CD4-positive, CD25-positive, alpha-beta regulatory T cell (primary cell): ENCODE measurements at regions not wholly inside any gene's neighbourhood (a gene's known extent, or its start where the extent isn't known, plus 50 kb on each side); places are given as distances from the start of the nearest gene placed in this dataset.
"Not testable (repeated sequence)": the region's sequence is repeated elsewhere in the genome, so short reads cannot be mapped to it uniquely, and the experiment has no call there.

Source experiments
- ATAC-seq, 2 donors: fragments of 150-1000 bp; cut with Tn5 transposase; one replicate each; pipeline ENCODE4 v1.10.0; 2021; ENCODE audit warnings: low read depth in 2 of 2, moderate number of reproducible peaks in 2 of 2, moderate library complexity in 1 of 2
- DNase-seq, 3 donors: peaks; one replicate each; pipeline versions ENCODE4 v3.0.0 to v3.0.0-alpha.2; 2012 to 2022; ENCODE audit warnings: mixed read lengths in 1 of 3
- H3K27ac ChIP-seq: one replicate; pipeline ENCODE4 v1.7.0; 2013; ENCODE audit warnings: mild to moderate bottlenecking, low read length; ENCODE audit not compliant: insufficient read depth, poor library complexity, severe bottlenecking
- H3K27me3 ChIP-seq: one replicate; pipeline ENCODE4 v1.7.0; 2013; ENCODE audit warnings: low read length; ENCODE audit not compliant: control insufficient read depth, insufficient read depth
- H3K36me3 ChIP-seq: one replicate; pipeline ENCODE4 v1.7.0; 2013; ENCODE audit warnings: mild to moderate bottlenecking, low read length, moderate library complexity; ENCODE audit not compliant: control insufficient read depth, insufficient read depth
- H3K4me1 ChIP-seq: 2 replicates; pipeline ENCODE4 v1.7.0; 2013; ENCODE audit warnings: mild to moderate bottlenecking, low read length; ENCODE audit not compliant: insufficient read depth, control insufficient read depth, poor library complexity, severe bottlenecking
- H3K4me3 ChIP-seq: one replicate; pipeline ENCODE4 v1.7.0; 2013; ENCODE audit warnings: low read depth, mild to moderate bottlenecking, low read length, moderate library complexity
- H3K9me3 ChIP-seq, 2 experiments: 1 replicate in 1 of 2; 2 replicates in 1 of 2; pipeline ENCODE4 v1.7.0; 2013; ENCODE audit warnings: low read length in 2 of 2, mild to moderate bottlenecking in 1 of 2, moderate library complexity in 1 of 2; ENCODE audit not compliant: control insufficient read depth in 2 of 2
- H3K27ac Mint-ChIP-seq, 3 donors: one replicate each; pipeline ENCODE4 v1.8.0; 2020 to 2022; ENCODE audit warnings: mild to moderate bottlenecking in 3 of 3, mixed read lengths in 3 of 3, moderate library complexity in 2 of 3
- H3K27me3 Mint-ChIP-seq: one replicate; pipeline ENCODE4 v1.8.0; 2022; ENCODE audit warnings: mild to moderate bottlenecking, mixed read lengths
- H3K36me3 Mint-ChIP-seq: one replicate; pipeline ENCODE4 v1.8.0; 2020; ENCODE audit warnings: mixed read lengths
- H3K4me1 Mint-ChIP-seq, 4 donors: one replicate each; pipeline ENCODE4 v1.8.0; 2020 to 2022; ENCODE audit warnings: mixed read lengths in 4 of 4, mild to moderate bottlenecking in 1 of 4
- H3K4me3 Mint-ChIP-seq, 4 donors: one replicate each; pipeline ENCODE4 v1.8.0; 2020 to 2022; ENCODE audit warnings: mild to moderate bottlenecking in 4 of 4, mixed read lengths in 4 of 4, moderate library complexity in 3 of 4
- H3K9me3 Mint-ChIP-seq, 7 donors: one replicate each; pipeline ENCODE4 v1.8.0; 2020 to 2022; ENCODE audit warnings: mixed read lengths in 7 of 7, mild to moderate bottlenecking in 3 of 7, moderate library complexity in 2 of 7

GRCh38 chr20:30821615-30822014 lies 435.8 kb upstream of the DEFB115 start:
- H3K9me3 Mint-ChIP-seq, H3K4me3 Mint-ChIP-seq, H3K27me3 Mint-ChIP-seq, H3K36me3 Mint-ChIP-seq, H3K4me1 ChIP-seq, H3K4me1 Mint-ChIP-seq, H3K27me3 ChIP-seq, H3K36me3 ChIP-seq, H3K9me3 ChIP-seq, H3K27ac ChIP-seq, DNase-seq, H3K27ac Mint-ChIP-seq, ATAC-seq, H3K4me3 ChIP-seq: not testable (repeated sequence)

- not testable (repeated sequence) for H3K36me3 ChIP-seq, DNase-seq, H3K4me3 Mint-ChIP-seq, H3K4me1 ChIP-seq, ATAC-seq, H3K9me3 ChIP-seq, H3K36me3 Mint-ChIP-seq, H3K4me1 Mint-ChIP-seq, H3K4me3 ChIP-seq, H3K27ac Mint-ChIP-seq, H3K27me3 Mint-ChIP-seq, H3K27me3 ChIP-seq, H3K27ac ChIP-seq
- peaks cover 3 to 19% (median 12%) of the 10 kb centered on the region in 7 donors for H3K9me3 Mint-ChIP-seq
Measured at GRCh38 chr20:30824666-30825065, 432.8 kb upstream of the DEFB115 start.

- ATAC-seq, H3K36me3 Mint-ChIP-seq, H3K27ac Mint-ChIP-seq, H3K27ac ChIP-seq, H3K4me3 Mint-ChIP-seq, H3K27me3 ChIP-seq, DNase-seq, H3K4me1 Mint-ChIP-seq, H3K4me3 ChIP-seq, H3K36me3 ChIP-seq, H3K27me3 Mint-ChIP-seq, H3K4me1 ChIP-seq, H3K9me3 ChIP-seq: not testable (repeated sequence)
- peaks cover 1 to 21% (median 8%) of the 10 kb centered on the region in 7 donors for H3K9me3 Mint-ChIP-seq
Measured at GRCh38 chr20:30845923-30846322, 411.5 kb upstream of the DEFB115 start.

GRCh38 chr20:30868271-30868670 lies 389.2 kb upstream of the DEFB115 start:
- H3K4me3 ChIP-seq, H3K27me3 Mint-ChIP-seq, H3K27ac Mint-ChIP-seq, H3K4me1 Mint-ChIP-seq, H3K4me3 Mint-ChIP-seq, H3K27ac ChIP-seq, H3K36me3 Mint-ChIP-seq, H3K36me3 ChIP-seq, H3K9me3 ChIP-seq, H3K27me3 ChIP-seq, H3K4me1 ChIP-seq, DNase-seq, ATAC-seq: not testable (repeated sequence)
- peaks cover 2 to 41% (median 17%) of the 10 kb centered on the region in 7 donors for H3K9me3 Mint-ChIP-seq

GRCh38 chr20:30871127-30871526 lies 386.3 kb upstream of the DEFB115 start:
- H3K27ac Mint-ChIP-seq, ATAC-seq, H3K4me1 ChIP-seq, H3K36me3 ChIP-seq, H3K9me3 ChIP-seq, H3K27me3 ChIP-seq, H3K36me3 Mint-ChIP-seq, H3K4me1 Mint-ChIP-seq, DNase-seq, H3K27ac ChIP-seq, H3K4me3 ChIP-seq, H3K27me3 Mint-ChIP-seq, H3K4me3 Mint-ChIP-seq: not testable (repeated sequence)
- H3K9me3 Mint-ChIP-seq, result peaks cover 2 to 44% (median 18%) of the 10 kb centered on the region in 7 donors

GRCh38 chr20:30872252-30872651 lies 385.2 kb upstream of the DEFB115 start:
- ATAC-seq, H3K36me3 Mint-ChIP-seq, H3K27ac ChIP-seq, H3K27me3 Mint-ChIP-seq, H3K4me1 Mint-ChIP-seq, H3K27ac Mint-ChIP-seq, H3K9me3 ChIP-seq, H3K27me3 ChIP-seq, H3K4me3 Mint-ChIP-seq, H3K4me3 ChIP-seq, H3K4me1 ChIP-seq, H3K36me3 ChIP-seq, DNase-seq: not testable (repeated sequence)
- peaks cover 0 to 46% (median 16%) of the 10 kb centered on the region in 7 donors for H3K9me3 Mint-ChIP-seq

- not testable (repeated sequence) for ATAC-seq, H3K36me3 ChIP-seq, H3K9me3 ChIP-seq, H3K27ac Mint-ChIP-seq, H3K4me3 Mint-ChIP-seq, H3K27ac ChIP-seq, H3K36me3 Mint-ChIP-seq, H3K4me3 ChIP-seq, H3K27me3 ChIP-seq, H3K4me1 Mint-ChIP-seq, H3K4me1 ChIP-seq, DNase-seq, H3K27me3 Mint-ChIP-seq
- H3K9me3 Mint-ChIP-seq, result peaks cover 0 to 33% (median 14%) of the 10 kb centered on the region in 7 donors
Measured at GRCh38 chr20:30875868-30876267, 381.6 kb upstream of the DEFB115 start.

GRCh38 chr20:30891400-30891799 lies 366.1 kb upstream of the DEFB115 start:
- H3K36me3 Mint-ChIP-seq, H3K27me3 ChIP-seq, DNase-seq, H3K27ac ChIP-seq, ATAC-seq, H3K9me3 ChIP-seq, H3K4me3 Mint-ChIP-seq, H3K27me3 Mint-ChIP-seq, H3K4me3 ChIP-seq, H3K27ac Mint-ChIP-seq, H3K36me3 ChIP-seq, H3K4me1 ChIP-seq, H3K4me1 Mint-ChIP-seq: not testable (repeated sequence)
- peaks cover 0 to 14% (median 6%) of the 10 kb centered on the region in 7 donors for H3K9me3 Mint-ChIP-seq
